Caco-2 (cell line): ENCODE measurements at regions not wholly inside any gene's neighbourhood (a gene's known extent, or its start where the extent isn't known, plus 50 kb on each side); places are given as distances from the start of the nearest gene placed in this dataset.

Source experiments
- BruUV-seq: library from RNA; stranded (reverse); fragments of 400-500 nt; replicated peaks from 2 replicates; lab custom pipeline; 2021; lab: Mats Ljungman, UMichigan
- CTCF ChIA-PET: fragments of 300-600 bp; sonication (Branson Sonifier 250); formaldehyde crosslinking; loops from one replicate; lab custom pipeline; 2022; ENCODE audit warnings: antibody characterized with exemption; lab: Charles Lee
- POLR2A ChIA-PET: fragments of 300-600 bp; sonication (Branson Sonifier 250); formaldehyde crosslinking; loops from one replicate; lab custom pipeline; 2022; ENCODE audit warnings: antibody characterized with exemption; lab: Charles Lee
- DNase-seq, 2 experiments: peaks; one replicate each; pipeline versions ENCODE4 v3.0.0 to v3.0.0-alpha.2; 2020 to 2022
- H3K27me3 ChIP-seq: replicated peaks from 2 replicates; pipeline ENCODE4 v1.6.0; 2011; ENCODE audit warnings: low read length; ENCODE audit not compliant: control insufficient read depth, insufficient read depth
- H3K36me3 ChIP-seq: 2 replicates; pipeline ENCODE4 v1.5.1; 2011; ENCODE audit warnings: low read length; ENCODE audit not compliant: control insufficient read depth, insufficient read depth
- H3K4me1 ChIP-seq: fragments of 250-450 bp; sonication (Bioruptor Pico); 2 replicates; pipeline ENCODE4 v1.5.1; 2020; ENCODE audit warnings: mild to moderate bottlenecking
- H3K4me3 ChIP-seq: 2 replicates; pipeline ENCODE4 v1.5.1; 2011; ENCODE audit warnings: low read depth, mild to moderate bottlenecking, control low read depth, low read length
- H3K9me3 ChIP-seq: fragments of 250-450 bp; sonication (Bioruptor Pico); 2 replicates; pipeline ENCODE4 v1.5.1; 2020; ENCODE audit warnings: mild to moderate bottlenecking, moderate library complexity
- H3K27ac Mint-ChIP-seq: one replicate; pipeline ENCODE4 v1.8.0; 2022; ENCODE audit warnings: mixed read lengths; ENCODE audit not compliant: unreplicated experiment
- H3K27me3 Mint-ChIP-seq: one replicate; pipeline ENCODE4 v1.8.0; 2022; ENCODE audit warnings: mixed read lengths; ENCODE audit not compliant: insufficient read depth, unreplicated experiment
- H3K36me3 Mint-ChIP-seq: one replicate; pipeline ENCODE4 v1.8.0; 2022; ENCODE audit warnings: mild to moderate bottlenecking, mixed read lengths; ENCODE audit not compliant: insufficient read depth, unreplicated experiment
- H3K4me1 Mint-ChIP-seq: one replicate; pipeline ENCODE4 v1.8.0; 2022; ENCODE audit warnings: low read depth, mixed read lengths; ENCODE audit not compliant: unreplicated experiment
- H3K4me3 Mint-ChIP-seq: one replicate; pipeline ENCODE4 v1.8.0; 2022; ENCODE audit warnings: mild to moderate bottlenecking, moderate library complexity, mixed read lengths; ENCODE audit not compliant: unreplicated experiment
- H3K9me3 Mint-ChIP-seq: one replicate; pipeline ENCODE4 v1.8.0; 2022; ENCODE audit warnings: mixed read lengths; ENCODE audit not compliant: unreplicated experiment
- CTCF ChIP-seq, 2 experiments: fragments of 200-600 bp in 1 of 2; IDR thresholded peaks; 1 replicate in 1 of 2; 2 replicates in 1 of 2; pipeline versions ENCODE4 v1.5.1 to v1.8.0; 2011 to 2022; ENCODE audit warnings: antibody characterized with exemption in 1 of 2, control low read depth in 1 of 2, inconsistent platforms in 1 of 2, low read depth in 1 of 2, low read length in 1 of 2, mild to moderate bottlenecking in 1 of 2, moderate library complexity in 1 of 2; ENCODE audit not compliant: insufficient read depth in 1 of 2, severe bottlenecking in 1 of 2, unreplicated experiment in 1 of 2
- intact Hi-C: fragments of 100-400 bp; cut with micrococcal nuclease; formaldehyde crosslinking; loops from one replicate; pipeline ENCODE4 v1.10.0; 2022; ENCODE audit not compliant: unreplicated experiment

- Histone ChIP-seq H3K27me3 (no peaks in the 10 kb centered on the region), H3K4me3 (no peak overlapping the region), H3K9me3 (no peaks in the 10 kb centered on the region), H3K36me3 (no peaks in the 10 kb centered on the region), H3K4me1 (peaks cover 38% of the 10 kb centered on the region)
- no peak for DNase-seq
- POLR2A ChIA-PET = no interaction called here
- no peaks in the 10 kb centered on the region for H3K9me3 Mint-ChIP-seq
- intact Hi-C loops = no loop called here
- no peak overlapping the region for H3K4me3 Mint-ChIP-seq
- H3K27ac Mint-ChIP-seq = no peak overlapping the region
- CTCF ChIA-PET = no interaction called here
- H3K36me3 Mint-ChIP-seq = peaks cover 5% of the 10 kb centered on the region
- TF ChIP-seq CTCF (IDR thresholded peaks at IDR 0.05; ENCODE audit: insufficient read depth in 1 of 2, low read depth in 1 of 2, low read length in 1 of 2, severe bottlenecking in 1 of 2, unreplicated experiment in 1 of 2) = no peak
- BruUV-seq = no TSS peak
- no peaks in the 10 kb centered on the region for H3K27me3 Mint-ChIP-seq
- peaks cover 29% of the 10 kb centered on the region for H3K4me1 Mint-ChIP-seq
These were observed 82.0 kb upstream of the ARHGAP32 start for GRCh38 chr11:129273944-129274711.

- H3K4me1 Mint-ChIP-seq = peaks cover 29% of the 10 kb centered on the region
- TF ChIP-seq CTCF (IDR thresholded peaks at IDR 0.05; ENCODE audit: insufficient read depth in 1 of 2, low read depth in 1 of 2, low read length in 1 of 2, severe bottlenecking in 1 of 2, unreplicated experiment in 1 of 2) = no peak
- POLR2A ChIA-PET = no interaction called here
- Histone ChIP-seq H3K27me3 (no peaks in the 10 kb centered on the region), H3K9me3 (no peaks in the 10 kb centered on the region), H3K36me3 (no peaks in the 10 kb centered on the region), H3K4me3 (no peak overlapping the region), H3K4me1 (peaks cover 38% of the 10 kb centered on the region)
- H3K36me3 Mint-ChIP-seq = peaks cover 5% of the 10 kb centered on the region
- CTCF ChIA-PET = no interaction called here
- no TSS peak for BruUV-seq
- intact Hi-C loops = no loop called here
- H3K27me3 Mint-ChIP-seq = no peaks in the 10 kb centered on the region
- H3K4me3 Mint-ChIP-seq = no peak overlapping the region
- H3K9me3 Mint-ChIP-seq = no peaks in the 10 kb centered on the region
- H3K27ac Mint-ChIP-seq = no peak overlapping the region
- no peak for DNase-seq
These were observed 81.2 kb upstream of the ARHGAP32 start for GRCh38 chr11:129273322-129273721.

GRCh38 chr11:129271030-129271429 lies 78.9 kb upstream of the ARHGAP32 start:
- Mint-ChIP-seq H3K4me3 (no peak overlapping the region), H3K27ac (no peak overlapping the region), H3K27me3 (no peaks in the 10 kb centered on the region), H3K9me3 (no peaks in the 10 kb centered on the region), H3K36me3 (peaks cover 5% of the 10 kb centered on the region), H3K4me1 (peaks cover 10% of the 10 kb centered on the region)
- intact Hi-C loops = no loop called here
- Histone ChIP-seq H3K9me3 (no peaks in the 10 kb centered on the region), H3K4me3 (no peak overlapping the region), H3K27me3 (no peaks in the 10 kb centered on the region), H3K36me3 (no peaks in the 10 kb centered on the region), H3K4me1 (peaks cover 16% of the 10 kb centered on the region)
- ChIA-PET CTCF (no interaction called here), POLR2A (no interaction called here)
- BruUV-seq = no TSS peak
- no peak for TF ChIP-seq CTCF (IDR thresholded peaks at IDR 0.05; ENCODE audit: insufficient read depth in 1 of 2, low read depth in 1 of 2, low read length in 1 of 2, severe bottlenecking in 1 of 2, unreplicated experiment in 1 of 2)
- no peak for DNase-seq
